22Rv1 (cell line): ENCODE measurements at regions not wholly inside any gene's neighbourhood (a gene's known extent, or its start where the extent isn't known, plus 50 kb on each side); places are given as distances from the start of the nearest gene placed in this dataset.

Experiments
- H3K27ac ChIP-seq: fragments of 450-650 bp; 2 replicates; pipeline ENCODE4 v1.5.1; 2017
- CTCF ChIP-seq: fragments of 450-650 bp; IDR thresholded peaks from 2 replicates; pipeline ENCODE4 v1.5.1; 2017; ENCODE audit warnings: mild to moderate bottlenecking
- ZFX ChIP-seq: fragments of 450-650 bp; IDR thresholded peaks from 2 replicates; pipeline ENCODE4 v1.6.1; 2017; ENCODE audit warnings: antibody characterized with exemption, borderline replicate concordance

GRCh38 chr16:6057821-6058220, 960.2 kb upstream of the EEF2KMT start:
- TF ChIP-seq CTCF (no peak), ZFX (no peak)
- H3K27ac ChIP-seq, result no peak overlapping the region

GRCh38 chr16:6048017-6048416, 950.4 kb upstream of the EEF2KMT start:
- H3K27ac ChIP-seq, result no peak overlapping the region
- no peak for TF ChIP-seq CTCF
- no peak for TF ChIP-seq ZFX

GRCh38 chr16:6047325-6047724, 949.7 kb upstream of the EEF2KMT start:
- H3K27ac ChIP-seq, result no peak overlapping the region
- no peak for TF ChIP-seq CTCF
- no peak for TF ChIP-seq ZFX

- TF ChIP-seq CTCF, result no peak
- H3K27ac ChIP-seq, result no peak overlapping the region
Observed at GRCh38 chr16:6038941-6039645, 941.5 kb upstream of the EEF2KMT start.

GRCh38 chr16:6035161-6035560, 937.6 kb upstream of the EEF2KMT start:
- H3K27ac ChIP-seq, result no peak overlapping the region
- no peak for TF ChIP-seq CTCF
- TF ChIP-seq ZFX, result no peak

GRCh38 chr16:6034511-6034910, 936.9 kb upstream of the EEF2KMT start:
- H3K27ac ChIP-seq, result no peak overlapping the region
- no peak for TF ChIP-seq CTCF

- H3K27ac ChIP-seq, result no peak overlapping the region
- TF ChIP-seq CTCF, result no peak
- TF ChIP-seq ZFX, result no peak
Observed at GRCh38 chr16:6032438-6032837, 934.8 kb upstream of the EEF2KMT start.
